Prostate gland (tissue), 2 donors: ENCODE measurements at regions not wholly inside any gene's neighbourhood (a gene's known extent, or its start where the extent isn't known, plus 50 kb on each side); places are given as distances from the start of the nearest gene placed in this dataset.

Experiments used
- CTCF ChIP-seq, 4 experiments: fragments of 200-600 bp in 2 of 4; fragments of 450-650 bp in 2 of 4; sonication (generic) in 2 of 4; IDR thresholded peaks; 1 replicate in 3 of 4; 2 replicates in 1 of 4; pipeline ENCODE4 v1.5.1; 2016 to 2019; ENCODE audit warnings: antibody characterized with exemption in 4 of 4, mild to moderate bottlenecking in 2 of 4, moderate library complexity in 2 of 4
- POLR2A ChIP-seq: fragments of 450-650 bp; IDR thresholded peaks from one replicate; pipeline ENCODE4 v1.6.1; 2016; ENCODE audit warnings: antibody characterized with exemption, mild to moderate bottlenecking
- POLR2AphosphoS5 ChIP-seq: sonication (generic); formaldehyde crosslinking; IDR thresholded peaks from one replicate; pipeline ENCODE4 v1.6.1; 2017; ENCODE audit warnings: antibody characterized with exemption

GRCh38 chr16:85193876-85194275 is 81.6 kb upstream of the CIBAR2 start:
- no peak for TF ChIP-seq CTCF (IDR thresholded peaks at IDR 0.05)
- TF ChIP-seq POLR2A, result no peak
- no peak for TF ChIP-seq POLR2AphosphoS5
